Anterior cingulate cortex (tissue), 58 donors: ENCODE measurements at regions not wholly inside any gene's neighbourhood (a gene's known extent, or its start where the extent isn't known, plus 50 kb on each side); places are given as distances from the start of the nearest gene placed in this dataset.
A peak's percentile ranks its signal among the peaks of the same experiment; 100 is the strongest.

Source experiments
- DNase-seq, 58 donors: peaks; one replicate each; lab custom pipeline; 2025; lab: John Stamatoyannopoulos, UW

- DNase-seq, result no peak
These were observed 66.3 kb upstream of the GSE1 start for GRCh38 chr16:85546585-85547447.

GRCh38 chr16:85548375-85548774 lies 64.7 kb upstream of the GSE1 start:
- no peak for DNase-seq

DNA sequence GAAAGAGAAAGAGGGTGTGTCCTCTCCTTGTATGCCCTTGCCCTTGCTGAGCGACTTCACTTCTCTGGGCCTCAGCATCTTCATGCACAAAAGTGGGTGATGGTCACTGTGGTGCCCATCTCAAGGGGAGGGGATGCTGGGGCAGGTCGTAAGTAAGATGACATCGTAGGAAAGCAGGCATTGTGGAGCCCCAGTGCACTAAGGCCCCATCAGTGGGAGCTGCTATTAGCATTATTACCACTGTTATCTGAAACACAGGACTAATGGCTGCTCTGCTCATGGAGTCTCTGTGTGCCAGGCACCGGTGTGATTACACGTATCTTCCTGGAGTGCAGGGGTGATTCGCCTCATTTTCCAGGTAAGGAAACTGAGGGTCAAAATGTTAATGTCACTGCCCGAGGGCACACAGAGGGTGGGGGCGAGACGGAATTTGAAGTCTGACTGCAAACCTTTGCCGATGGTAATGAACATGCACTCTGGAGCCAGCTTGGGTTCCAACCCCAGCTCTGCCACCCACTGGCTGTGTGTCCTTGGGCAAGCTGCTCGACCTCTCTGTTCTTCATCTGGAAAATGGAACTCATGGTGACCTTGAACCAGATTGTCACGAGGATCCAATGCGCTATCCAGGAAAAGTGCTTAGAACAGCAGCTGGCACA lies 63.2 kb upstream of the GSE1 start:
- DNase-seq, result no peak

- DNase-seq, result peak in 3 of 58 donors; percentile 16 to 58 (median 46)
These were observed 62.7 kb upstream of the GSE1 start for GRCh38 chr16:85550422-85550864.

DNA sequence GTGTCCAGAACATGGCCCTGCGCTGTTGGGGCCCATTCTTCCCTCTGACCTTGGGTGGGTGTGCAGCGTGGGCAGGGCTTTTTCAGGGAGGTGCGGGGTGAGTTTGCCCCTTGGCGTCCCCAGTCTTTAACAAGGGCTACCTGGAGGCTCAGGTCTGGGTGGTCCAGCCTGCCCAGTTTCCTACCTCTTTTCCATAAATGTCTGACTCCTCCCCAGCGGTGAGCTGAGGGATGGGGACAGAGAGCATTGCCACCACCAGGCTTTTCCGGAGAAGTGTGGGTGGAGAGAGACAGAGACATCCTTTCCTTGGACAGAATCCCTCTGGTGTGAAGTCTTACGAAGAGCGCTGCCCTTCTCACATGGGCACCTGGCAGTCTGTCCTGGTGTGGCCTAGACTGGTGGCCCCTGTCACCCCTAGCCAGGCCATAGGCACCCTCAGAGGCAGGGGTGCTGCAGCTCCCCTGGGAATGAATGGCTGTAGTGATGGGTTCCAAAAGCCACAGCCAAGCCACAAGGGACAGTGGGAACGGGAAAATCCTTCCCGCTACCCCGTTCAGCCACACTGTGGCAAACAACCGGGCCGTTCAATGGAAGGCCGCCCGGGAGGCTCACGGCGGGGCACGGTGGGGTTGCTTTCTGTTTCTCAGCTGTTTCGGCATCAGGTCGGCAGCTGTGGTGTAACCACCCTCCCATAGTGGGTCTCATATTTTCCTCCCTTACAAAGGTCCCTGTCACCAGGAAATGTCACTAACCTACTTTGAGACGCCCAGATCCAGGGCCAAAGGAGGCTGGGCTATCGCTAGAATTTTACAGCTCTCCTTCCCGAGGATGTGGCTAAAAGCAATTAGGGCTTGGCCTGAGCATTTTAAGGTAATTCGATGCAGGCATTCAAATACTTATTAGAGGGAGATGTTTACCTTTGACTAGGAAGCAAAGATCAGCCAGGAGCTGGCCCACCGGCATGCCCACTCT lies 61.9 kb upstream of the GSE1 start:
- DNase-seq, result peak in 1 of 58 donors; percentile 50

DNA sequence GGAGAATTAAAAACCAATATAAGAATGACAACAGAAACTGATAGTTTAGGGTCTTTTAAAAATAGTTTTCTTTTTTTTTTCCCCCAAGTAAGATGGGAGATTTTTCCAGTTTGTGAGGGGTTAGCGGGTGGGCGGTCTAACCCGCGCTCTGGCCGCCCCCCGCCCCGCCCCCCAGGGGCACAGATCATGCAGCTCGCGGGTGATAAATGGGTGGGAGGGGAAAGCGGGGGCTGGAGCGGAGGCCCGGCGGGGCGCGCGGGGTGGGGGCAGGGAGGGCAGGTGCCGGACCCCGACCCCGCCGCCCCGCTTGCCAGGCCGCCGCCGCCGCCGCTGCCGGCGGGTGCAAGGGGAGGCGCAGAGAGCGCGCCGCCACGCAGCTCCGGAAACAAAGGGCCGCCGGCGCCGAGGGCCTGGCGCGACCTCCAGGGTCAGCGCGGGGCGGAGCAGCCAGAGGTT lies 60.1 kb upstream of the GSE1 start:
- DNase-seq, result peak in 1 of 58 donors; percentile 23

DNA sequence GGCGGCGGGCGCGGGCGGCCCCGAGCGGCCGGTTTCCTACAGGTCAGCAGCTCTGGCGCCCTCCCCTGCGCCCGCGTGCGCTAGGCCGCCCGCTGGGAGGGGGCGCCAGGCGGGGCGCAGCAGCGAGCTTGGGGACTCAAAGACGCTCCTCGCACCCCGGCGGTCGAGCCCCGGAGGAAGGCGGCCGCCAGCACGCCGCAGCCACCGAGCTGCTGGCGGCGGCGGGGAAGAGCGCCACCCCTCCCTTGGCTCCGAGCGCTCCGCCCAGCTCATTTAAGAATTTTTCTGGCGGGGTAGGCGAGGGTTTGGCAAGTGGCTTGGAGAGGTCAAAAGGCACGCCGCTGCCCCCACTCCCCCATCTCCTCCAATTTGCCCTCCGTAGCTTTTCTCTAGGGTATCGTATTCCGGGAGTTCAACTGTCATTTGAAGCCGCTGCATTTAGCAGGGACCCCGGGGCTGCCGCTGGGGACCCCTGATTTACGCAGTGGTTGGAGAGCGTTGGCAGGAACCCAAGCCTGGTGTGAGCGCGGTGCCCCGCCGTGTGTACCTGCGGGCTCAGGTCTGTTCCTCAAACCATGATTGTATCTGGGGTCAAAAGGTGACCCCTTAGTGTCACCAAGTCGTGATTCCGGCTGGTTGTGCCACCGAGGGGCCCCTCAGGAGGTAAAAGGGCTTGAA lies 59.5 kb upstream of the GSE1 start:
- peak in 14 of 58 donors; percentile 13 to 59 (median 30) for DNase-seq

DNA sequence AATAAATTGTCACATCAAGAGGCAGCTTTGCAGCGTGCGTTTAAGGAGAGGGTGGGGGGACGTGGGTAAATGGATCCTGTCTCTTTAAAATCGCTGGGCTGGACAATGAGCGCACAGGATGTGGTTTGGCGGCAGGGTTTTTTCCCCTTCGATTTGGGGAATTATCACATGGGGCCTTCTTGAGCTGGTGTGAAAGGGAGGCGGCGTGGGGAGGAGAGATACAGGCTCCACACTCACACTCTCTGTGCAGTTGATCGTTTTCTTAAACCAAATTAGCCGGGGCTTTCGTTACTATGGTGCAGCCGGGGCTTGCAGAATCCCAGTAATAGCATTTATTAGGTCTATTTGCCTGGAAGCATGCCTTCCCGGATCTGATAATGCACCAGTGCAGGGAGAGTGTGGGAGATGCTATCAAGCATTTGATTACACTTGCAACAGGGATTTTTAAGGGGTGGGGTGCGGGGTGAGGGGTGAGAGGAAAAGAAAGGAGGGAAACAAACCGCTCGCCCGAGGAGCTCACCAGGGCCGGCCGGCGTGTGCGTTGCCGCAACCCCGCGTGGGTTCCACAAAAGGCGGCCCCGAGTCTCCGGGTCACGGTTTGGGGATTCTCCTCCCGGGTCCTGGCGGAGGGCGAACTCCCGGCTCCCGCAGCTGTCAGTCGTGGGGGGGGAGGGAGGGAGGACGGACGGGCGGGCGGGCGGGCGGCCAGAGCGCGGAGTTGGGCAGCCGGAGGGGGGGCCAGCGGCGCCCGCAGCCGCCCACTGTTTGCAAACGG lies 58.8 kb upstream of the GSE1 start:
- DNase-seq, result peak in 45 of 58 donors; percentile 22 to 77 (median 50)

- DNase-seq, result peak in 29 of 58 donors; percentile 4 to 74 (median 43)
These were observed 58.0 kb upstream of the GSE1 start for GRCh38 chr16:85554889-85555718.

DNA sequence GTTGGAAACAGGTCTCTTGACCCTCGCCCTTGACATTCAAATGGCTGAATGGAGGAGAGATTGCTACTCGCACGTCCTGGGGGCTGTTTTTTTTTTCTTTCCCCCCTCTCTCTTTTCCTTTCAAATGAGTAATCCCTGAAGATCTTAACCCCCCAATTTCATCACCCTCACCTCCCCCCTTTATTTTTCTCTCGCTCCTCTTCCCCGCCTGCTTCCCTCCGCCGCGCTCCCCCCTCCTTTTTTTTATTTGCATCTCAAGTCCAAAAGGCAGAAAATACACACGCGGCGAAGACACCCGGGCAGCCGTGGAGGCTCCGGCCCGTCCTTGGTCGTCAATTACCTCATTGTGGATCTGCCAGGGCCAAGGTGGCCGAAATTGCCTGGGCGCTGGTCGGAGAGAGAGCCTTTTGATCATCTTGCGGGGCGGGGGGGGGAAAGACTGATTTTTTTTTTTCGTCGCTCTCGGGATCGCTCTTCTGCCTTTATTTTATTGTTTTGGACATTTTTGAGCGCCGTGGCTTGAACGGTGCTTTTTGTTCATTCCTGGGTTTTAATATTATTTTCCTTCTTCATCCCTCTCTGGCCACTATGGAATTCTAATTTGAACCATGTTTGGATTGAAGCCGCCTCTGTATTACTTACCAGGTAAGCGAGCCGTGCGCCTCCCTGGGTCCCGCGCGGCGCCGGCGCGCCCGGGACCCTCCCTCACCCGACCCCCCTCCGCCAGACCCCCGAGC lies 57.2 kb upstream of the GSE1 start:
- DNase-seq, result no peak

DNA sequence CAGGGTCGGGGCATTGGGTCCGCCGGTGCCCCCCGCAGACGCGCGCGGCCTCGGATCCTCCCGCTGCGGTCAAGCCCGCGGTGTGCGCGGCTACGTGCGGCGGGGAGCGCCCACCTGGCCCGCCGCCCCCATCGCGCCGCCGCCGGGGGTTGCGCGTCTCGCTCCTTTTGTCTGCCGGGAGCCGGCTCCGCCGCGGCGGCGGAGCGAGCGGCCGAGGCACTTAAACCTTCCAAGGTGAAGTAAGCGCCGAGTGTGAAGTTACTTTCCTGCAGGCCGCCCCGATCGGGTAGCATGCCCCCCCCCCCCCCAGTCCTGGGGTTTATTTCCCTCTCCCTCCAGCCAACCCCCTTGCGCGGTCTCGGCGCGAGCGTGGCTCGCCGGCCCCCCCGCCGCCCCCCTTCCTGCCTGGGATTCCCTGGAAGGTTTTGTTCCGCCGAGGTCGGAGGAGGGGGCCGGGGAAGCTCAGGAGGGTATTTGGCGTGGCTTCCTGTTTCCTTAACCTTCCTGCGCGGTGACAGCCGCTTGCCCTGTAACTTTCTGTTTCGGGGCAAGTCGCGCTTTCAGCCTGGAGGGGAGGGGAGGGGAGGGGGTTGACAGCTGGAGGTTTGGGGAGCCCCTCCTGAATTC lies 56.6 kb upstream of the GSE1 start:
- DNase-seq, result peak in 4 of 58 donors; percentile 20 to 52 (median 42)

- peak in 2 of 58 donors; percentile 33 to 52 for DNase-seq
These were observed 55.8 kb upstream of the GSE1 start for GRCh38 chr16:85557083-85557970.

DNA sequence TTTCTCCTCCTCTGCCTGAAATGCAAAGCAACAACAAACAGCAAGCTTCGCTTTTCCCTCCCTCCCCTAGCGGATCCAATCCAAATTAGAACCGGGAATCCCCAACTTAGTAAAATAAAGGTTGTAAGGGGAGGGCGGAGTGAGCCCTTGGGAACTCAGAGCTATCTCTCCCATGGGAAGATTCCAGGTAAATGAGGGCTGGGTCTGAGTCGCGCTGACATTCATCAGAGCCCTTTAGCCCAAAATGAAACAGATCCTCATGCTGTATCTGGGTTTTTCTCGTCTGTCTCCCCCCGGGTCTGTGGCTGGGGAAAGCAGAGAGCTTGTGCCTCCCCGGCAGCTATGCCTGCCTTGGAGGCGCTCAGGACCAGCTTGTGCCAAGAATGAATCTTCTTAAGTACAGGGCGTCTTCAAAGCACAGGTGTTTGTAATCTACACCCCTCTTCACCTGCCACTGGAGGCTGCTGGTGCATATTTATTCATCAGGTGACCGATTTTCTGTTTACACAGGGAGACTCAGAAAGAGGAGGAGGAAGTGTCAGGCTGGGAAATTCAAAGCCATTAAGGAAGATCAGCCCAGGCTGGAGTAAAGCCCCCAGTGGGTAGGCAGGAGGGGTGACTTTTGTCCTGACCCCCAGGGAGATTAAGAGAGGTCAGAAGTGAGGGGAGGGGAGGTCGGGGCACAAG lies 55.0 kb upstream of the GSE1 start:
- no peak for DNase-seq

- no peak for DNase-seq
These were observed 52.2 kb upstream of the GSE1 start for GRCh38 chr16:85560932-85561247.
